CD4-positive, alpha-beta T cell treated with Interferon alpha-2 for 1 hour (primary cell): ENCODE measurements at regions not wholly inside any gene's neighbourhood (a gene's known extent, or its start where the extent isn't known, plus 50 kb on each side); places are given as distances from the start of the nearest gene placed in this dataset.

ENCODE experiments used
- DNase-seq, 2 donors: peaks; one replicate each; pipeline ENCODE4 v3.0.0-alpha.2; 2020 to 2022

DNA sequence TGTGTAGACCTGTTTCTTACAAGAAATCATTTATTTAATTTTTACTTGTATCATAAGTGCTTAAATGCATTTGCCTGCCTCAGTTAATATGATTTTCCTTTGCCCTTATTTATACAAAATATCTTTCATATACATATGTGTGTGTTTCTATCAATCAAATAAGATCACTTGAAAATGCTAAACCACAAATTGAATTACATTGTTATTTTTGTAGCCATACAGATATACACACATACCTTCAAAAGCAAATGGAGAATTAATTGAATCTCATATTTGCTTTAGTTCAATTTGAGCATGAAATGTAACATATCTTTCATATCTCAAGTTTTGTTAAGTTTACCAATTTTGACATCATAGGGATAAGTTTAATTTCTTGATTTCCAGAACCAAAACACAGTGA lies 755.8 kb upstream of the PIK3C3 start:
- no peak for DNase-seq

DNA sequence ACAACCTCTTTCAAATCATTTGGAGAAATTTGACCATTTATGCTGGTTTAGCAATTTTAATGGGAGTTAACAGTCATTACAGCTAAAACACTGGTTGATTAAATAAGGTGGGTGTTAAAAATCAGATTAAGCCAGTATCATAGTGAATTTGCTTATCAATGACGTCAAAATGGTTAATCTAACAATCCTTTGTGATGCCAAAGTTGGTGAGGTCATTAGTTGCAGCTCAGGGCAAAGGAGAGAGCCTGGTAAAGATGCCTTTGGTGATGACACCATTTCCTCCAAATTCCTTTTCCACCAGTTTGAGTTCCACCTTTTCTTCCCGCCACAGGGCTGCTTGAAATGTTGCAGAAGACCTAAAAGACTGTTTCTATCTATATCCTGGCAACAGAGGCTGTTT lies 757.1 kb upstream of the PIK3C3 start:
- DNase-seq, result no peak

DNA sequence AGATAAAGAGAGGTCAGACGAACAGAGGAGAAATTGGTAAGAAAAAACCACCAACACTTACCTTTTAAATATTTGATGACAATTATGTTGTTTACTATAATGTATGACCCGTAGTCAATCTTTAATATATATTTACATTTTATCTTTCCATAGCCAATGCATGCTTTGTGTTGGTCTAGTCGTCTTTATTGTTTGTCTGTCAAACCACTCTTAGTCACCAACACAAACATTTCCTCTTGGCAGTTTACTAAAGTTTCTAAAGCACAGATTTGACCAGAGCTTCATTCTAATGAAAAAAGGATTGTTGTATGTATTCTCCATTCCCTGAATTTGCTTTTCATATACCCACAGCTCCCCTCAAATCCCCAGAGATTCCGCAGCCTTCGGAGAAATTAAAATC lies 784.7 kb upstream of the PIK3C3 start:
- DNase-seq, result no peak

DNA sequence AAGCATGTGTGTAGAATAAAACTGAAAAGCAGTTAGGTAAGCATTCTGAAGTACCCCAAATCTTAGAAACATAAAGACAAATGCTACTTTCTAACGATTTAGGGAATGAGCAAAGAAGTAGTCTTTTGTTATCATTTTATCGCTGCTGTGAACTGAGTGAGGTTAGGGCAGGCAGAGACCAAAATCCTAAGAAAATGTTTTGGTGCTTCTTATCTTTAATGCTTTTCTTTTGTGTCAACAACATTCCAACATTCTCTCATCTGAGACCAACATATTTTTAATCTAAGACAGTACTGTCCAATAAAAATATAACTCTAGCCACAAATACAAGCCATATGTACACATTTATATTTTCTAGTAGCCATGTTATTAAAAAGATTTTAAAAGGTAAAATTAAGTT lies 789.4 kb upstream of the PIK3C3 start:
- DNase-seq, result no peak

DNA sequence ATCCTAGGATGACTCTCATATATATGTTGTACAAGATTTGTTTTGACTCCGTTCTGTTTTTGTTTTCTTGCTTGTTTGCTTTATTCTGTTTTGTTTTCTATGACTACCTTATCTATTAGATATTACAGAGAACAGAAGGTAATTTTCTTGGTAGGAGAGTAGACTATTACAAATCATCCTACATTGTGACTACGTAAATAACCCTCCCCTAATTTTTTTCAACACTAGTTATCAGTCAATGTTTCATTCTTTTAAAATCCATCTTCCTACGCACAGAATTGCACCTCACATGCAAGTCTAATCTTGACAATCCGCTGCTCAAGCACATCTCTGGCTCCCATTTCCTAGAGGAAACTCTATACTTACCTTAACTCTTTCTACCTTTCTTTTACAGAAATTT lies 792.3 kb upstream of the PIK3C3 start:
- no peak for DNase-seq

DNA sequence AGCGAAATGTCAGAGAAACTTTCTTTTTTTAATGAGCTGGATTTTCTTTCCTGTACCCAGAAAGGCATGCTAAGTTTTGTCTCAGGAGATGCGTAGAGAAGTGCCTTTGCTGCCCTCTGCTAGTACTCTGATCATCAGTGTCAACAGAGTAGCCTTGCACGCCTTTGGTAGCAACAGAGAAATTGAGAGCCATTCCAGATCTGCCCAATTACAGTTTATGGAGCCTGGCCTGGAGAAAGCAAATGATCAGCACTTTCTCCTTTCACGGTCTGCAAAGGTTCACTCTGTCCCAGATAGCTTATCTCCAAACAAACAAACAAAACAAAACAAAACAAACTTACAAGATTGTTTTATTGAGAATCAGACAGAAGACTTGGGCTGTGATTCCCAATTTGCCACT lies 792.8 kb upstream of the PIK3C3 start:
- DNase-seq, result no peak

DNA sequence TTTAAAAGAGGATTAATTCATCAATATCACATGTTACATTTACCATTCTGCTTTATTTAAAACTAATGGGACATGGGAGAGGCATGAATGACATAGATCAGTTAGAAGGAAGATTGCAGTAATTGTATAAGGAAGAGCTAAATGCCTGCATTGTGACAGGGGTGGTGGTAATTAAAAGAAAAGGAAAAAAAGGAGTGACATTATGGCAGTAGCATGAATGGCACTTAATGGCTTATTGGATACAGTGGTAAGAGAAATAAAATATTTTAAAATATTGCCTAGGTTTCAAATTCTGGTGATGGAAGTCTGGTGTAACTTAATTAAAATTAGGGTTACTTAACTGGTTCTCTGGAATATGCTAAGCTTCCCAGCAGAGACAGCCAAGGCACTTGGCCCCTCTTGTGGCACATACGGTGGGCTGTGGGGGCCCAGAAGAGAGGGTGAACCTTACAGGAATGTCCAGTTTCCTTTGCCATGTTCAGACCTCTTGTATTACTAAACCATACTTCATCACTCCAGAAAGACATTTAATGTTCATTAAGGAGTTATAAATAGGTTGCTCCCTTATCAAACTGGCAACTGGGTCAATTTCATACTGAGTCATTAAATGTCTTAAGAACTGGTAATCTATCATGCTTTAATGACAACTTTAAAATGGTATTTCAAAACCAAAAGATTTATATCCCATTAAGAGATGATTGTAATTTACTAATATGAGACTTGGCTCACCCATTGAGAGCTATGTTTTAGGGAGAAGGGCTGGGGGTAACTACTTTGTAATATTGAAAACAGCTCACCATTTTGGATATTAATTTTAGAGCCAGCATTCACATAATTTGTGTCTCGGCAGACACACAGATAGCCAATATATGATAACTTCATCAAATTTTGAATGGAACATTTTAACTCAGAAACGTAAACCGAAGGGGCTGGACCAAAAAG lies 798.9 kb upstream of the PIK3C3 start:
- no peak for DNase-seq

DNA sequence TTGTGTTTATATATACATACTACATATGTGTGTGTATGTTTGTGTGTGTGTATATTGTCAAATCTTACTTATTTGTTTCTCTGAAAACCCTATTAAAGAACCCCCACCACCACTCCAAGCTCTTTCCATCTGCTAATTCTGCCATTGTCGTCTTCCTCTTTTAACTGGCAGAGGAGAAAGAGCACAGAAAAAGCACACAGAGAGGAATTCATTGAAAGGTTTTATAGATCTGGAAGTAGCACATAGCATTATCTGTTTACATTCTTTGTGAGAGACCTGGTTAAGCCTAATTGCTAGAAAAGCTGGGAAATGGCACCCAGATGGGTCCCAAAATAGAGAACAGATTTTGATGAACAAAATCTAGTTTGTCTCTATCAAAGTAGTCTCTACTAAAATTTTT lies 800.0 kb upstream of the PIK3C3 start:
- no peak for DNase-seq

DNA sequence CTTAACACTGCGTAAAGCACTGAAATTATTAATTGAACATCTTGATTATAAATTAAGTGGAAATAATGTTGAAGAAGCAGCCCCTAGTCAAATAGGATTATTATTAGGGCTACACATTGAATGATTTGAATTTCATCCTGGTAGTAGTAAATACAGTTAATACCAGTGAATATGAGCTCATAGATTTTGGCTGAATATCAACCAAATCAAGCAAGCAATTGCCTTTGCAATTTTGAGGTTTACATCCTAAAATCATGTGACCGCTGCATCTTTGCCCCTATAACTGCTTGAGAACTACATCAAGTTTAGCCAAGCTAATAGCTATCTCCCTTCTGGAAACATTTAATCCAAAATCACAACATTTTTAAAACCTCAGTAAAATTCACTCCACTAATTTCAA lies 801.2 kb upstream of the PIK3C3 start:
- DNase-seq, result no peak

DNA sequence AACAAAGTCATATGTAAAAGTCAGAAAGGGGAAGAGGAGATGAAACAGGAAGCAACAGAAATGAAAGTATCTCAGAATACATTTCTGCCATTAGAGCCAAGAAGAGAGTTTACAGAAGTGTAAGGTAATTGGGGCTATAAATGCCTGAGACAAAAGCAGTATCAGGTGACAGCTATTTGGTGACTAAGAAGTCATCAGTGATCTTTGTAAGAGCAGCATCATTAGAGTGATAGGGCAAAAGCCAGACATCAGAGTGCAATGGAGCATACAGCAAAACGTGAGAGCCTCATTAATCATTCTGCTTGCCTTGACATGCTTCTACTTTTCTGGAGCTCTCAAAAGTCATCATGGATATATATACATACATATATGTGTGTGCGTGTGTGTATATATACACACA lies 804.7 kb upstream of the PIK3C3 start:
- no peak for DNase-seq

DNA sequence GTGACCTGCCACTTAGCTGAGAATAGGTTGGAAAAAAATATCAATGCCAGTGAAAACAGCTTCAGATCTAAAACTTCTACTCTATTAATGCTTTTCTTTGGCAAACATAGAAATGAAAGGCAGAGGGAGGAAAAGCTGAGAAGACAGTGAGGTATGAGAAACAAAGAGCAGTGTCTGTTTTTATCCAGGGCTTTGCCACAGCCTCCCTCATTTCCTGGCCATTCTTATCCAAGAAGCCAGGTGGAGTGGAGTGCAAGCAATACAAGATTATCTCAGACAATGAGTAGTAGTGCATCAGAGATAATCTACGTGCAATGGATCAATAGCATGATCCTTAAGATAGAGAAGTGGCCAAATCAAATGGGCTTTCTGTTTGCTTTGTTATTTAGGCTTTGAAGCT lies 808.7 kb upstream of the PIK3C3 start:
- DNase-seq, result no peak

DNA sequence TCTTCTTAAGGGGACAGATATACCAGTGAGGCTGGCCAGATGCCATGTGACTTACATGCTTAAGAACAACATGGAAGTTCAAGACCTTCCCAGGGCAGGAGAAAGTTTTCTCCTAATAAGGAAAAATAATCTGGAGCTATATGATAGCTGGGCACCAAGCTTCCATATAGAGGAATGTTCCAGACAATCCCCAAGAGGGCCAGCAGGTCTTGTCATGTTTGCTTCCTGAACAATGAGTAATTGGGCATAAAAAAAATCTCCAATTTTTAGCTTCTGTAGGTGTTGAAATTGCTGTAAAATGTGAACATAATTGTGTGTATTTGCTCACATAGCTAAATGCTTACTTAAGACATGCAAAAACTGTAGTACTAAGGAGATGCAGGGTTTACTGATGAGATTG lies 809.5 kb upstream of the PIK3C3 start:
- no peak for DNase-seq

DNA sequence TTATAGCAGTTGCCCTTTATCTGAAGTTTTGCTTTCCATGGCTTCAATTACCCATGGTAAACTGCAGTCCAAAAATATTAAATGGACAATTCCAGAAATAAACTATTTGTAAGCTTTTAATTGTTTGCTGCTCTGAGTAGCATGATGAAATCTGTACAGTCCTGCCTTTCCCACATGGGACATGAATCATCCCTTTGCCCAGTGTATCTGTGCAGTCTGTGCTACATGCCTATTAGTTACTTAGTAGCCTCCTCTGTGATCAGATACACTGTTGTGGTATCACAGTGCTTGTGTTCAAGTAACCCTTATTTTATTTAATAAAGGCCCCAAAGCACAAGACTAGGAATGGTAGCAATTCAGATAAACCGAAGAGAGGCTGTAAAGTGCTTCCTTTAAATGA lies 810.6 kb upstream of the PIK3C3 start:
- no peak for DNase-seq

DNA sequence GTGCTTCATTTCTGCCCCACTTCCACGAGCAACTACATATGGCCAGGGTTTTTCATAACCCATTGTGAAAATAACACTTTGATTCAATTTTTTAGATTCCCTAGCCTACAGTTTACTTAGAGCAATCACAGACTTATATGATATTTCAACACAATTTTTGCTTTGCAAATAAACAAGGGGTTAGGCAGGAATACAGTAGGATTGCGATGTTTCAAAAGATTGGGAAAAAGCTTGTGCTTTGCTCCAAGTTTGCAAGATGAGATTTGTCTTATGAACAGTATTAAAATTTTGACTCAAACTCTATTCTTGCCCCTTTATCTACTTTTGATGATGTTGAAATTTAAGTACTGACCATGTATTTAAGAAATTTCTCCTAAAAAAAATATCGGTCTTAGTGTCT lies 814.5 kb upstream of the PIK3C3 start:
- no peak for DNase-seq

DNA sequence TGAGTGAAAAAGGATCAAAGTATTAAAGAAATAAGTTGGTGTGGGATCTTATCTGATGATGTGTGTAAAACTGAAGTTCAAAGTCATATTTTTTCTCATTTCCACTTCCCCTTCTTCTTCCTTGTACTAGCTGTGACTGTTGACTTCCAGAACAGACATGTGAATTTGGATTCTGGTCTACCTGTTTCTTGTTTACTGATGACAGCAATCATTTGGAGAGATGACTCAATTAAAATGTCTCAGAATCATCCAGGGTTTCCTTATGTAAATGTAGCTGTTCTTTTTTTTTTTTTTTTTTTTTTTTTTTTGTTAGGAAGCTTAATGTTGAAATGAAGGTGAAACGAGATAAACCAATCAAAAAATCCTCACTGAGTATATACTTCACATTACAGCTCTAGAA lies 819.9 kb upstream of the PIK3C3 start:
- DNase-seq, result no peak

DNA sequence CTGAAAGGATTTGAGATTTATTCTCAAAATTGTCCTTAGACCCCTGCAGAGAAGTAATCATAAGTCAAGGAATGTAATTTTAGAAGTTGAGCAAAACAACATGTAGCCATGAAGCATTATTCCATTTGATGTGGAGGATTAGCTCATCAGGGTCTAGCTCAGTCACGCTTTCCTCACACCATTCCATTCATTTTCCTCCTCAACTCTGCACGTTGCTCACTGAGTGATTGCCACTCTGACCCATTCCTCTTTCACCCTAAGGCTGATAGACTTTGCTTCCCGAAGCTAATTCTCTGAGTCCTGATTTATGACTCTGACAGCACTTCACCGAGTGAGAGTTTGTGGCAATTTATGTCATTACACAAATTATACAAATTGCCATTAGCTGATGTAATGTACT lies 820.6 kb upstream of the PIK3C3 start:
- no peak for DNase-seq

DNA sequence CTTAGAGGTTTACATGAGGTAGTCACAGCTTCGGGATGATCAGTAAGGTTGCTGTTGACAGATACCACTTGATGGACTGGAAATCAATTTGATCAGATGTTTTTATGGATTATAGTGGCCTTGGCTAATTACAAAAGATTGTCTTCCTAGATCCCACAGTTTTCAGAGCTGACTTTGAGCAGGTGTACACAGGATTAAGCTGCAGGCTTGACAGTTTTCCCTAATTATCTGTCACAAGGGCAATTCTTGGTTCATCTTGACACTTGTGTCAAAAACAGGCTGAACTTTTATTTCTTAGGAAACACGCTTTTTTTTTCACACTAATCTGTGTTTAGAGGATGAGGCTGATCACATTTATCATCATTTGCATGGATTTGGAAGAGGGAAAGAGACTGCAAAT lies 824.0 kb upstream of the PIK3C3 start:
- no peak for DNase-seq

DNA sequence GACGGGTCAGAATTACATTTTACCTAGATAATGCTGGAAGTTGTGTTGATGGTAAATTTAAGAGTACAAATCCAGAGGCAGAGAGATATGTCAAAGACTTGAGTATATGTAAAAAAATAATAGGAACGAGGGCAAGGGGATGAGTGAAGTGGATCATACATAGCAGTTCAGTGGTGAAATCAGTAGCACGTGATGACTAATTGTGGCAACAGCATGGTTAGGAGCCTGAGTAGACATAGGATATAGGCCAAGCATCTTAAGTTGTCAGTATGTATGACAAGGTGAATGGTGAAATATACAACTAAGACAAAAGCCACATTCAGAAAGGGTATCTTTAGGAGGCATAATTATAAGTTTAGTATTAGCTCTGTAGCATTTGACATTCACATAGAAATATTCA lies 826.5 kb upstream of the PIK3C3 start:
- no peak for DNase-seq

DNA sequence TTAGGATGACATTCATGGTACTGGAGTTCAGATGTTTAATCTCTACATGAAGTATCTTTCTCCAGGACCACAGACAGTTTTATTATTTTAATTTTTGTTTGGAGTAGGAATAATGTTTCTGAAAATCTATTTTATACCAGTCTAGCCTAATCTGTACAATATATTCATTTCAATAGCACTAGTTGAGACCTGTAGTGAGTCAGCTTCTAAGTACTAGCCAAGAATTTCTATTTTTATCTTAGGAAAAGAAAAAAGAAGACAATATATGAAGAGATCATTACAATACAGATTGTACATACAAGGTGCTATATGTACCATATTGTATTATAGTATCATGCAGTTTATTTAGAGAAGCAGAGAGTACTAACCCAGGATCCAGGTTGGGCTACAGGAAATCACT lies 826.9 kb upstream of the PIK3C3 start:
- DNase-seq, result no peak

DNA sequence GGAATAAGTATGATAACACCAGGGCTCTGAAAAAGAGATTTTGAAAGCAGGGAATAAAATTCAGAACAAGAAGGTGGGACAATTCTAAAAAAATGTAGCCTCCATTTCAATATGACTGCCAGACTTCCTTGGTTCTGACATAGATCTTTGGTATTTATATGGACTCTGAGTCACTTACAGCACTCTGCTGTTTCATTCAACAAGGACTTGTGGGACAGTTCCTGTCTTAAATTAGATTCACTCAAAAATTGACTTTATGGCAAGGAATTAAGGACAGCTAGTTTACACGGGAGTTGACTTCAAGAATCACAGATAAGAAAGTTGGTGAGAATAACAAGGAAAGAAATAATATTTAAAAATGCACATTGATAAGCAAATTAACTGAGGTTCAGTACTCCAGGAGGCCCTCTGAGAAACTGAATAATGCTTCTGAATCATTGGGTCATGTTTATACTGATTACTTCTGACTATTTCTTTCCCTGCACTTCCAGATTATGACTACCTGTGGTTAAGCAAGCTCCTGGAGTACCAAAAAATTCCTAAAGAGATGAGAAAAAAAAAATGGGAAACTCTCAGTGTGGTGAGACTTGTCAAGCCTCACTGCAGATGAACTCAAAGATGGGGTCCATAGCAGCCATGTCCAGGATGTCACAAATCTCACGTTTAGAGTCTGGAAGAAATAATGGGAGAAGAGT lies 828.3 kb upstream of the PIK3C3 start:
- DNase-seq, result no peak

DNA sequence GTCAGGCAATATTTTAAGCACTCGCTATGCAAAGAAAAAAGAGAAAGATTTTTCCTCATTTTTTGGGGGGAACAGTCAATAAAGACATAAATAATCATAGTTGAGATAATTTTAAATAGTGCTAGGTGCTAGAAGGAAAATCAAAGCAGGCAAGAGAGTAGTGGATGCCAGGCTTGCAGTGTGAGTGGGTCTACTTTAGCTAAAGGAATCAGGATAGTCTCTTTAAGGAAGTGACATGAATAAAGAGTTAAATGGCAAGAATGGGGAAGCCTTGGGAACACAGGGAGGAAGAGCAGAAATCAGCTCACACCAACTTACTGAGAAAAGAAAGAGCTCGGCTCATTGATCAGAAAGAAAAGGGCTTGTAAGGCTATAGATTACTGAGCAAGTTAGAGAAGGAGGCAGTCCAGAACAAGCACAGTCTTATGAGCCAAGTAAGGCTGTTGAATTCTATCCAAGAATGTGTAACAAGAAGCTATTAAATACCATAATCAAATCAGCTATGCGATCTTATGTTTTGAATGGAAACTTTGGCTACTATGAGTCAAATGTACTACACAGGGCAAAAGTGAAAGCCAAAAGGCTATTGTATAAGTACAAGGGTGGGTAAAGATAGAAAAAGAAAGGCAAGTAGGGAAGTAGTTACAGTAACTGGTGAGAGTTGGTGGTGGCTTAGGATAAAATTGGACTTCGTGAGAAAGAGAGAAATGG lies 833.8 kb upstream of the PIK3C3 start:
- DNase-seq, result no peak

DNA sequence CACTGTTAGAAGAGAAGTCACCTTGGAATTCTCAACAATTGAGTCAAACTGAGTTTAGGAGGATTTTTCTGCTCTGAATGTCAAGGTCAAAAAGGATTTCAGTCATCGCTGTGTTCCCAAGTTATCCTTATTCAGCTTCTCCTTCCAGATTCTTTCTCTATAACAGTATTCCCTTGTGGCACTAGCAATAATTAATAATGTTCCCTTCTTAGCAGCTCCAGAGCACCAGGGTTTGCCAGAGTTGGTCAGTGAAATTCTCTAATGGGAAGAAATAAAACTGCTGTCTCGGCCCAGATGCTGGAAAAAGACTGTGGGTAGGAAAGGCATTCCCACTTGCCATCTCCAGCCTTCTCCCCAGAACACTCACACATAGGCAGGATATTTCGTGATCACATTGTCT lies 836.0 kb upstream of the PIK3C3 start:
- no peak for DNase-seq

DNA sequence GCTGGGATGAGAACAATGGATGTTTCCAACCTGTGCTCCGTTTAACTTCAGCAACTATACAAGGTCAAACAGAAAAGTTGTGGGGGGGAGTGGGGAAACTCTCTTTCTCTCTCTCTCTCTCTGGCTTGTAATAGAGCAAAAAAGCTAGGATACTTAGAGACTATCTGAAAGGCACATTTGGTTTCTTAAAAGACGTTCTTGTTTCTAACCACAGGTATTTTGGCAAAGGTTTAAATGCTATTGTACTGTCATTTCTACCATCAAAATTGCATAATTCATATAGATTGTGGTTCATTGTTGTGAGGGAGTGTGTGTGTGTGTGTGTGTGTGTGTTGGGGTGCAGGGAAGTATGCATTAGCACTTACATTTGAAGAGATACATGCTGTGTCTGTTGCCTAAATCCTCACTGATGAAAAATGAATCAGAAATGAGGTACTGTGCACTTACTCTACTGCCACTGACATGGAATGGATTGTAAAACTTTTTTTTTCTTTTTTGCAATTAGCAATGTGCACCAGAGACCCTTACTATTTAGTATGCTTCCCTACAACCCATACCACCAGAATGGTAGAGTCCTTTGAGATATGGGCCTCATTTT lies 841.0 kb upstream of the PIK3C3 start:
- DNase-seq, result no peak

DNA sequence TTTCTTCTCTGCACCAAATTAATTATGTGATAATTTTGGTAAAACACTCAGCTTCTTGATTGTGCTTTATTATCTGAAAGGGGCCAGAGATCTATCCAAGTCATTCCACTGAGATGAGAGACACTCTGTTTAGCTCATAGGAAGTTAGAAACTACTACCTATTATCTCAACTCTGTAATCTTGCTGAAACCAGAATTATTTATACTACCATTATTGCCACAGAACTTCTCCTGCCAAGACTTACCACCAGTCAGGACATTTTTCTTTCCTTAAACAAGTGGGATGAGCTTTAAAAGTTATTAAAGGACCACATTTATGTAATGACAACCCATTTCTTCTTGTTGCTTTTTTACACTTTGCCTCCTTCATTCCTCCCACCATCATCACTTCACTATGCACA lies 855.6 kb upstream of the PIK3C3 start:
- DNase-seq, result no peak
